CD4-positive, alpha-beta T cell (primary cell): ENCODE measurements at regions not wholly inside any gene's neighbourhood (a gene's known extent, or its start where the extent isn't known, plus 50 kb on each side); places are given as distances from the start of the nearest gene placed in this dataset.

Experiments used
- ATAC-seq: fragments of 200-7000 bp; cut with Tn5 transposase; one replicate; pipeline ENCODE4 v1.10.0; 2022; ENCODE audit warnings: mild to moderate bottlenecking; ENCODE audit not compliant: poor library complexity
- CTCF ChIA-PET: fragments of 350-600 bp; sonication (Branson Sonifier 250); formaldehyde crosslinking; loops from one replicate; lab custom pipeline; 2021; ENCODE audit warnings: antibody characterized with exemption, inconsistent platforms; lab: Charles Lee
- POLR2A ChIA-PET: fragments of 350-600 bp; sonication (Branson Sonifier 250); formaldehyde crosslinking; loops from one replicate; lab custom pipeline; 2021; ENCODE audit warnings: antibody characterized with exemption, inconsistent platforms; lab: Charles Lee
- DNase-seq, 14 experiments: peaks; one replicate each; pipeline ENCODE4 v3.0.0-alpha.2; 2013 to 2020; ENCODE audit warnings: mixed read lengths in 2 of 14
- H3K27ac ChIP-seq, 2 donors: one replicate each; pipeline versions ENCODE4 v1.5.1 to v1.7.0; 2013; ENCODE audit warnings: low read length in 2 of 2, low read depth in 1 of 2, mild to moderate bottlenecking in 1 of 2
- H3K27me3 ChIP-seq, 2 experiments: 1 replicate in 1 of 2; 2 replicates in 1 of 2; pipeline versions ENCODE4 v1.6.1 to v1.7.0; 2013; ENCODE audit warnings: low read length in 2 of 2, control low read depth in 1 of 2, mild to moderate bottlenecking in 1 of 2, moderate library complexity in 1 of 2; ENCODE audit not compliant: insufficient read depth in 2 of 2, control insufficient read depth in 1 of 2
- H3K36me3 ChIP-seq: one replicate; pipeline ENCODE4 v1.6.1; 2013; ENCODE audit warnings: low read length, control low read depth; ENCODE audit not compliant: insufficient read depth
- H3K4me1 ChIP-seq: one replicate; pipeline ENCODE4 v1.6.1; 2013; ENCODE audit warnings: low read length, control low read depth; ENCODE audit not compliant: insufficient read depth
- H3K4me3 ChIP-seq: one replicate; pipeline ENCODE4 v1.5.1; 2013; ENCODE audit warnings: mild to moderate bottlenecking, low read length, moderate library complexity
- H3K9me3 ChIP-seq, 2 experiments: 1 replicate in 1 of 2; 2 replicates in 1 of 2; pipeline versions ENCODE4 v1.6.1 to v1.7.0; 2013; ENCODE audit warnings: low read length in 2 of 2, mild to moderate bottlenecking in 2 of 2, control low read depth in 1 of 2, moderate library complexity in 1 of 2; ENCODE audit not compliant: control insufficient read depth in 1 of 2, insufficient read depth in 1 of 2
- H3K27ac Mint-ChIP-seq: one replicate; pipeline ENCODE4 v1.8.0; 2020; ENCODE audit warnings: mixed read lengths
- H3K27me3 Mint-ChIP-seq: one replicate; pipeline ENCODE4 v1.8.0; 2021; ENCODE audit warnings: mixed read lengths
- H3K36me3 Mint-ChIP-seq: one replicate; pipeline ENCODE4 v1.8.0; 2021; ENCODE audit warnings: low read depth, mixed read lengths
- H3K4me1 Mint-ChIP-seq: one replicate; pipeline ENCODE4 v1.8.0; 2021; ENCODE audit warnings: low read depth, mixed read lengths
- H3K4me3 Mint-ChIP-seq: one replicate; pipeline ENCODE4 v1.8.0; 2020; ENCODE audit warnings: mild to moderate bottlenecking, mixed read lengths
- H3K9me3 Mint-ChIP-seq: one replicate; pipeline ENCODE4 v1.8.0; 2020; ENCODE audit warnings: mixed read lengths
- CTCF ChIP-seq: fragments of 200-600 bp; IDR thresholded peaks from one replicate; pipeline ENCODE4 v1.8.0; 2022; ENCODE audit warnings: antibody characterized with exemption, mild to moderate bottlenecking
- intact Hi-C, 2 experiments: fragments of 100-400 bp; cut with DNase I in 1 of 2; cut with micrococcal nuclease in 1 of 2; formaldehyde crosslinking; loops; one replicate each; pipeline versions ENCODE4 v1.15.1 to v1.9.0; 2023 to 2025; cut with DNase I, micrococcal nuclease

GRCh38 chr4:142976482-142976881 is 130.4 kb upstream of the INPP4B start:
- Histone ChIP-seq H3K27ac (no peak overlapping the region), H3K36me3 (no peaks in the 10 kb centered on the region), H3K4me1 (no peaks in the 10 kb centered on the region), H3K4me3 (no peak overlapping the region), H3K27me3 (no peaks in the 10 kb centered on the region), H3K9me3 (no peaks in the 10 kb centered on the region)
- Mint-ChIP-seq H3K27ac (no peak overlapping the region), H3K36me3 (no peaks in the 10 kb centered on the region), H3K9me3 (no peaks in the 10 kb centered on the region), H3K4me1 (no peaks in the 10 kb centered on the region), H3K4me3 (no peak overlapping the region), H3K27me3 (peaks cover 13% of the 10 kb centered on the region)
- POLR2A ChIA-PET = no interaction called here
- ATAC-seq = no peak
- intact Hi-C loops = no loop called here
- no peak for TF ChIP-seq CTCF
- no peak for DNase-seq
- CTCF ChIA-PET = no interaction called here

GRCh38 chr4:142977182-142977581 is 131.1 kb upstream of the INPP4B start:
- ChIA-PET POLR2A (no interaction called here), CTCF (no interaction called here)
- no peaks in the 10 kb centered on the region for H3K36me3 Mint-ChIP-seq
- no peak overlapping the region for H3K4me3 ChIP-seq
- ATAC-seq = no peak
- H3K9me3 Mint-ChIP-seq = no peaks in the 10 kb centered on the region
- H3K27ac ChIP-seq = no peak overlapping the region
- H3K27me3 Mint-ChIP-seq = peaks cover 13% of the 10 kb centered on the region
- no peaks in the 10 kb centered on the region for H3K27me3 ChIP-seq
- no peak overlapping the region for H3K4me3 Mint-ChIP-seq
- no peak overlapping the region for H3K27ac Mint-ChIP-seq
- DNase-seq = no peak
- H3K36me3 ChIP-seq = no peaks in the 10 kb centered on the region
- no peaks in the 10 kb centered on the region for H3K9me3 ChIP-seq
- H3K4me1 ChIP-seq = no peaks in the 10 kb centered on the region
- no peak for TF ChIP-seq CTCF
- H3K4me1 Mint-ChIP-seq = no peaks in the 10 kb centered on the region
- intact Hi-C loops = no loop called here

- Mint-ChIP-seq H3K36me3 (no peaks in the 10 kb centered on the region), H3K27ac (no peak overlapping the region), H3K27me3 (peaks cover 7% of the 10 kb centered on the region), H3K4me3 (no peak overlapping the region), H3K4me1 (no peaks in the 10 kb centered on the region), H3K9me3 (no peaks in the 10 kb centered on the region)
- POLR2A ChIA-PET = no interaction called here
- ATAC-seq (no peak), DNase-seq (no peak)
- Histone ChIP-seq H3K4me1 (no peaks in the 10 kb centered on the region), H3K27me3 (no peaks in the 10 kb centered on the region), H3K36me3 (no peaks in the 10 kb centered on the region), H3K27ac (no peak overlapping the region), H3K4me3 (no peak overlapping the region), H3K9me3 (no peaks in the 10 kb centered on the region)
- TF ChIP-seq CTCF = no peak
- intact Hi-C loops = no loop called here
- CTCF ChIA-PET = no interaction called here
Measured at GRCh38 chr4:142983065-142983464, 137.0 kb upstream of the INPP4B start.
